ENCODE measurements at regions not wholly inside any gene's neighbourhood (a gene's known extent, or its start where the extent isn't known, plus 50 kb on each side); places are given as distances from the start of the nearest gene placed in this dataset.
"Not testable (repeated sequence)": the region's sequence is repeated elsewhere in the genome, so short reads cannot be mapped to it uniquely, and the experiment has no call there.

GRCh38 chr11:38718049-38718448 lies 2120.0 kb upstream of the RAG2 start:
- ChIA-PET POLR2A (no interaction called here), CTCF (no interaction called here)
- Histone ChIP-seq H3K36me3 (ENCODE audit: insufficient read depth, low read length) (no peaks in the 10 kb centered on the region), H3K4me1 (ENCODE audit: insufficient read depth, low read length) (no peaks in the 10 kb centered on the region), H3K27me3 (ENCODE audit: insufficient read depth, low read length, poor library complexity, severe bottlenecking) (no peaks in the 10 kb centered on the region), H3K4me3 (ENCODE audit: low read length) (no peak overlapping the region), H3K27ac (ENCODE audit: low read depth, low read length) (no peak overlapping the region), H3K9me3 (ENCODE audit: low read length) (no peaks in the 10 kb centered on the region)
- Mint-ChIP-seq H3K36me3 (no peaks in the 10 kb centered on the region), H3K27me3 (no peaks in the 10 kb centered on the region), H3K27ac (no peak overlapping the region), H3K9me3 (peaks cover 4 to 32% (median 9%) of the 10 kb centered on the region in 5 donors), H3K4me1 (no peaks in the 10 kb centered on the region), H3K4me3 (no peak overlapping the region)
- no peak for DNase-seq

- ChIA-PET POLR2A (no interaction called here), CTCF (no interaction called here)
- Mint-ChIP-seq H3K4me3 (no peak overlapping the region), H3K9me3 (peaks cover 2 to 20% (median 9%) of the 10 kb centered on the region in 5 donors), H3K27ac (no peak overlapping the region), H3K4me1 (no peaks in the 10 kb centered on the region), H3K36me3 (no peaks in the 10 kb centered on the region), H3K27me3 (no peaks in the 10 kb centered on the region)
- DNase-seq = no peak
- H3K36me3 ChIP-seq (ENCODE audit: insufficient read depth, low read length) = no peaks in the 10 kb centered on the region
- no peaks in the 10 kb centered on the region for H3K4me1 ChIP-seq (ENCODE audit: insufficient read depth, low read length)
- no peak overlapping the region for H3K4me3 ChIP-seq (ENCODE audit: low read length)
- no peaks in the 10 kb centered on the region for H3K9me3 ChIP-seq (ENCODE audit: low read length)
- H3K27ac ChIP-seq (ENCODE audit: low read depth, low read length) = no peak overlapping the region
- no peaks in the 10 kb centered on the region for H3K27me3 ChIP-seq (ENCODE audit: insufficient read depth, low read length, poor library complexity, severe bottlenecking)
Observed at GRCh38 chr11:38711110-38711509, 2113.1 kb upstream of the RAG2 start.

GRCh38 chr11:38710262-38710661 lies 2112.2 kb upstream of the RAG2 start:
- CTCF ChIA-PET = no interaction called here
- Mint-ChIP-seq H3K9me3 (peaks cover 2 to 20% (median 11%) of the 10 kb centered on the region in 5 donors), H3K27me3 (no peaks in the 10 kb centered on the region), H3K4me3 (no peak overlapping the region), H3K27ac (no peak overlapping the region), H3K4me1 (no peaks in the 10 kb centered on the region), H3K36me3 (no peaks in the 10 kb centered on the region)
- H3K27me3 ChIP-seq (ENCODE audit: insufficient read depth, low read length, poor library complexity, severe bottlenecking) = no peaks in the 10 kb centered on the region
- no peaks in the 10 kb centered on the region for H3K36me3 ChIP-seq (ENCODE audit: insufficient read depth, low read length)
- no peak for DNase-seq
- no peak overlapping the region for H3K4me3 ChIP-seq (ENCODE audit: low read length)
- H3K9me3 ChIP-seq (ENCODE audit: low read length) = no peaks in the 10 kb centered on the region
- POLR2A ChIA-PET = no interaction called here
- H3K27ac ChIP-seq (ENCODE audit: low read depth, low read length) = no peak overlapping the region
- H3K4me1 ChIP-seq (ENCODE audit: insufficient read depth, low read length) = no peaks in the 10 kb centered on the region

GRCh38 chr11:38700111-38700510 lies 2102.1 kb upstream of the RAG2 start:
- Mint-ChIP-seq H3K4me3 (no peak overlapping the region), H3K36me3 (no peaks in the 10 kb centered on the region), H3K4me1 (no peaks in the 10 kb centered on the region), H3K9me3 (peaks cover 9 to 23% (median 13%) of the 10 kb centered on the region in 5 donors), H3K27ac (no peak overlapping the region), H3K27me3 (no peaks in the 10 kb centered on the region)
- Histone ChIP-seq H3K27me3 (ENCODE audit: insufficient read depth, low read length, poor library complexity, severe bottlenecking) (no peaks in the 10 kb centered on the region), H3K9me3 (ENCODE audit: low read length) (no peaks in the 10 kb centered on the region), H3K27ac (ENCODE audit: low read depth, low read length) (no peak overlapping the region), H3K4me1 (ENCODE audit: insufficient read depth, low read length) (no peaks in the 10 kb centered on the region), H3K4me3 (ENCODE audit: low read length) (no peak overlapping the region), H3K36me3 (ENCODE audit: insufficient read depth, low read length) (no peaks in the 10 kb centered on the region)
- no peak for DNase-seq
- ChIA-PET POLR2A (no interaction called here), CTCF (no interaction called here)

- Histone ChIP-seq H3K27me3 (ENCODE audit: insufficient read depth, low read length, poor library complexity, severe bottlenecking) (no peaks in the 10 kb centered on the region), H3K4me3 (ENCODE audit: low read length) (no peak overlapping the region)
- CTCF ChIA-PET = no interaction called here
Observed at GRCh38 chr11:38693306-38693705, 2095.3 kb upstream of the RAG2 start.

GRCh38 chr11:38690211-38690610 lies 2092.2 kb upstream of the RAG2 start:
- H3K27ac Mint-ChIP-seq; H3K27me3 Mint-ChIP-seq; H3K4me3 Mint-ChIP-seq; H3K27ac ChIP-seq (ENCODE audit: low read depth, low read length); H3K36me3 Mint-ChIP-seq; POLR2A ChIA-PET; H3K4me1 Mint-ChIP-seq; H3K9me3 ChIP-seq (ENCODE audit: low read length); CTCF ChIA-PET; H3K4me1 ChIP-seq (ENCODE audit: insufficient read depth, low read length); H3K27me3 ChIP-seq (ENCODE audit: insufficient read depth, low read length, poor library complexity, severe bottlenecking); H3K36me3 ChIP-seq (ENCODE audit: insufficient read depth, low read length); DNase-seq; H3K4me3 ChIP-seq (ENCODE audit: low read length): not testable (repeated sequence)
- H3K9me3 Mint-ChIP-seq = peaks cover 1 to 20% (median 9%) of the 10 kb centered on the region in 5 donors

More at GRCh38 chr11:38693306-38693705, 2095.3 kb upstream of the RAG2 start:
- Mint-ChIP-seq H3K36me3 (no peaks in the 10 kb centered on the region), H3K4me1 (no peaks in the 10 kb centered on the region), H3K4me3 (no peak overlapping the region), H3K27ac (no peak overlapping the region), H3K9me3 (peaks cover 8 to 24% (median 15%) of the 10 kb centered on the region in 5 donors), H3K27me3 (no peaks in the 10 kb centered on the region)
- Histone ChIP-seq H3K27ac (ENCODE audit: low read depth, low read length) (no peak overlapping the region), H3K36me3 (ENCODE audit: insufficient read depth, low read length) (no peaks in the 10 kb centered on the region), H3K9me3 (ENCODE audit: low read length) (no peaks in the 10 kb centered on the region), H3K4me1 (ENCODE audit: insufficient read depth, low read length) (no peaks in the 10 kb centered on the region)
- POLR2A ChIA-PET = no interaction called here
- DNase-seq = no peak

GRCh38 chr11:38687008-38687407 lies 2089.0 kb upstream of the RAG2 start:
- POLR2A ChIA-PET = no interaction called here
- Histone ChIP-seq H3K36me3 (ENCODE audit: insufficient read depth, low read length) (no peaks in the 10 kb centered on the region), H3K27me3 (ENCODE audit: insufficient read depth, low read length, poor library complexity, severe bottlenecking) (no peaks in the 10 kb centered on the region), H3K4me3 (ENCODE audit: low read length) (no peak overlapping the region), H3K4me1 (ENCODE audit: insufficient read depth, low read length) (no peaks in the 10 kb centered on the region), H3K9me3 (ENCODE audit: low read length) (no peaks in the 10 kb centered on the region), H3K27ac (ENCODE audit: low read depth, low read length) (no peak overlapping the region)
- Mint-ChIP-seq H3K9me3 (peaks cover 1 to 13% (median 9%) of the 10 kb centered on the region in 5 donors), H3K4me1 (no peaks in the 10 kb centered on the region), H3K36me3 (no peaks in the 10 kb centered on the region), H3K27me3 (no peaks in the 10 kb centered on the region), H3K27ac (no peak overlapping the region), H3K4me3 (no peak overlapping the region)
- CTCF ChIA-PET = no interaction called here
- no peak for DNase-seq

- Mint-ChIP-seq H3K27me3 (no peaks in the 10 kb centered on the region), H3K36me3 (no peaks in the 10 kb centered on the region), H3K9me3 (peaks cover 0 to 27% (median 6%) of the 10 kb centered on the region in 5 donors), H3K27ac (no peak overlapping the region), H3K4me1 (no peaks in the 10 kb centered on the region), H3K4me3 (no peak overlapping the region)
- DNase-seq = no peak
- ChIA-PET CTCF (no interaction called here), POLR2A (no interaction called here)
- no peak overlapping the region for H3K4me3 ChIP-seq (ENCODE audit: low read length)
- H3K9me3 ChIP-seq (ENCODE audit: low read length) = no peaks in the 10 kb centered on the region
- H3K36me3 ChIP-seq (ENCODE audit: insufficient read depth, low read length) = no peaks in the 10 kb centered on the region
- no peak overlapping the region for H3K27ac ChIP-seq (ENCODE audit: low read depth, low read length)
- H3K4me1 ChIP-seq (ENCODE audit: insufficient read depth, low read length) = no peaks in the 10 kb centered on the region
- H3K27me3 ChIP-seq (ENCODE audit: insufficient read depth, low read length, poor library complexity, severe bottlenecking) = no peaks in the 10 kb centered on the region
Observed at GRCh38 chr11:38683484-38683883, 2085.4 kb upstream of the RAG2 start.

- POLR2A ChIA-PET = no interaction called here
- Histone ChIP-seq H3K27me3 (ENCODE audit: insufficient read depth, low read length, poor library complexity, severe bottlenecking) (no peaks in the 10 kb centered on the region), H3K27ac (ENCODE audit: low read depth, low read length) (no peak overlapping the region), H3K4me3 (ENCODE audit: low read length) (no peak overlapping the region), H3K9me3 (ENCODE audit: low read length) (no peaks in the 10 kb centered on the region), H3K36me3 (ENCODE audit: insufficient read depth, low read length) (no peaks in the 10 kb centered on the region), H3K4me1 (ENCODE audit: insufficient read depth, low read length) (no peaks in the 10 kb centered on the region)
- DNase-seq = no peak
- Mint-ChIP-seq H3K9me3 (peaks cover 0 to 31% (median 6%) of the 10 kb centered on the region in 5 donors), H3K4me1 (no peaks in the 10 kb centered on the region), H3K27ac (no peak overlapping the region), H3K36me3 (no peaks in the 10 kb centered on the region), H3K27me3 (no peaks in the 10 kb centered on the region), H3K4me3 (no peak overlapping the region)
- CTCF ChIA-PET = no interaction called here
Observed at GRCh38 chr11:38680746-38681145, 2082.7 kb upstream of the RAG2 start.

Measured in CD8-positive, alpha-beta memory T cell (primary cell).